Heart left ventricle (tissue), 16 donors: ENCODE measurements at regions not wholly inside any gene's neighbourhood (a gene's known extent, or its start where the extent isn't known, plus 50 kb on each side); places are given as distances from the start of the nearest gene placed in this dataset.
"Not testable (repeated sequence)": the region's sequence is repeated elsewhere in the genome, so short reads cannot be mapped to it uniquely, and the experiment has no call there.

Experiments used
- ATAC-seq, 4 donors: fragments of 200-7000 bp; cut with Tn5 transposase; one replicate each; pipeline ENCODE4 v1.9.1; 2020 to 2022; ENCODE audit warnings: moderate library complexity in 4 of 4, mild to moderate bottlenecking in 3 of 4, moderate number of reproducible peaks in 1 of 4
- DNase-seq, 5 donors: peaks; one replicate each; pipeline ENCODE4 v3.0.0-alpha.2; 2020
- H3K27ac ChIP-seq, 12 donors: fragments of 200-600 bp; sonication (generic) in 4 of 12; one replicate each; pipeline versions ENCODE4 v1.5.0 to v1.8.0; 2016 to 2022; ENCODE audit warnings: mild to moderate bottlenecking in 2 of 12
- H3K27me3 ChIP-seq, 9 donors: fragments of 200-600 bp; sonication (generic) in 2 of 9; one replicate each; pipeline versions ENCODE4 v1.5.1 to v1.8.0; 2016 to 2022; ENCODE audit warnings: mild to moderate bottlenecking in 3 of 9
- H3K36me3 ChIP-seq, 9 donors: fragments of 200-600 bp; sonication (generic) in 2 of 9; one replicate each; pipeline versions ENCODE4 v1.5.0 to v1.8.0; 2018 to 2022; ENCODE audit warnings: mild to moderate bottlenecking in 2 of 9
- H3K4me1 ChIP-seq, 12 donors: fragments of 200-600 bp; sonication (generic) in 4 of 12; one replicate each; pipeline versions ENCODE4 v1.5.0 to v1.8.0; 2016 to 2022; ENCODE audit warnings: mild to moderate bottlenecking in 3 of 12
- H3K4me3 ChIP-seq, 12 donors: fragments of 200-600 bp; sonication (generic) in 4 of 12; one replicate each; pipeline versions ENCODE4 v1.5.0 to v1.8.0; 2017 to 2022; ENCODE audit warnings: mild to moderate bottlenecking in 9 of 12, moderate library complexity in 4 of 12
- H3K9me3 ChIP-seq, 12 donors: fragments of 200-600 bp; sonication (generic) in 4 of 12; one replicate each; pipeline versions ENCODE4 v1.5.0 to v1.8.0; 2016 to 2022; ENCODE audit warnings: mild to moderate bottlenecking in 1 of 12
- POLR2A ChIP-seq, 2 donors: fragments of 450-650 bp; IDR thresholded peaks; one replicate each; pipeline ENCODE4 v1.6.1; 2017; ENCODE audit warnings: antibody characterized with exemption in 2 of 2, mild to moderate bottlenecking in 2 of 2, moderate library complexity in 2 of 2
- WGBS, 4 donors: extraction: QIAGEN DNeasy Blood & Tissue Kit in 2 of 4; methylation state at CpG; one replicate each; pipeline versions ENCODE4 v1.1.5 to v1.1.7; 2013 to 2018; 5-methylcytosine and 5-hydroxymethylcytosine counted together
- intact Hi-C, 10 donors: fragments of 100-400 bp; cut with DNase I; formaldehyde crosslinking; loops; one replicate each; pipeline versions ENCODE4 v1.11.1 to v1.14.2; 2022
- TF ChIP-seq, protein P1 (sequence below), 12 donors: fragments of 200-600 bp; sonication (generic) in 4 of 12; IDR thresholded peaks; one replicate each; pipeline versions ENCODE4 v1.5.0 to v1.8.0; 2018 to 2022; ENCODE audit warnings: antibody characterized with exemption in 12 of 12, mild to moderate bottlenecking in 5 of 12
- donor health status: ischemic (EF 13 %, LVEDD 7.1; RV severe dilation, severe dysfunction).
- donor health status: healthy with polysubstance abuse.
- donor health status: DM: no; HTN: yes; CAD: no.
- donor health status: DM: no; HTN: no; CAD: no.
- donor health status: ischemic (EF 25% LVEDD 6.9; RV normal size, moderate dysfunction).
- donor health status: ischemic (EF 25% LVEDD 5.7; RV mildly dilated, moderate dysfunction).
- donor health status: healthy.
- donor health status: DM: yes; HTN: yes; CAD: no.
- donor health status: ischemic (EF 35%, LVEDD 5.7; RV mildly dilated, moderate dysfunction).
- donor health status: nonischemic (EF 11% LVEDD 7.7; RV severe dilation, severe dysfunction).
- donor health status: DM: yes; HTN: yes; CAD: no.
- donor health status: PGD.
- donor health status: ischemic (EF 29% LVEDD 5.4; RV normal size, mild dysfunction).
- donor health status: nonischemic (EF 23%, LVEDD 6.1; RV moderate dilation, normal function).

DNA sequence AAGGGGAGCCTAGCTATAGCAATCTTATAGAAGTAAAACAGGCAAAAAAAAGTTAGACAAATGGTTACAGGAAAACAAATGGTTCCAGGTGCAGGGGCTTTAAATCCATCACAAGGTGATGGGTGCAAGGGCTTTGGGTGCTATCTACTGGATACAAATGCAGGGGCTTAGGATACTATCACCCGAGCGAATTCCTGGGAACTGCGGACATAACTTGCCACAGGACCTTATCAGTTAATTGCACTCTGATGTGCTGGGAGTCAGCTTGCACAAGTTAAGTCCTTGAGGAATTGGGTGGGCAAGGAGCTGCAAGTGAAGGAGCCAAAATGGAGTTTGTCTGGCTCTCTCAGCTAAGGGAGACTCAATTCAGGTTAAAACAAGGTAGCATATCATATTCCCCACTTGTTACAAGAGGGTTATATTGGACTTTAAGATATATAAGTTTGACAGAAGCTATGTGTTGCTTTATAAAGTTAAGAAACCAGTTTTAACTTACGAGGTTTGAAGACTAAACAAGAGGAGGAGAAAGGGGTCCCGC, 115.0 kb upstream of the PZP start:
- DNase-seq (no peak), ATAC-seq (no peak)
- H3K27ac ChIP-seq = no peak overlapping the region
- H3K36me3 ChIP-seq = no peaks in the 10 kb centered on the region
- no peak overlapping the region for H3K4me3 ChIP-seq
- no peaks in the 10 kb centered on the region for H3K9me3 ChIP-seq
- no peaks in the 10 kb centered on the region for H3K27me3 ChIP-seq
- H3K4me1 ChIP-seq = no peaks in the 10 kb centered on the region
- TF ChIP-seq POLR2A (IDR thresholded peaks at IDR 0.05) = no peak
- TF ChIP-seq, protein P1, sequence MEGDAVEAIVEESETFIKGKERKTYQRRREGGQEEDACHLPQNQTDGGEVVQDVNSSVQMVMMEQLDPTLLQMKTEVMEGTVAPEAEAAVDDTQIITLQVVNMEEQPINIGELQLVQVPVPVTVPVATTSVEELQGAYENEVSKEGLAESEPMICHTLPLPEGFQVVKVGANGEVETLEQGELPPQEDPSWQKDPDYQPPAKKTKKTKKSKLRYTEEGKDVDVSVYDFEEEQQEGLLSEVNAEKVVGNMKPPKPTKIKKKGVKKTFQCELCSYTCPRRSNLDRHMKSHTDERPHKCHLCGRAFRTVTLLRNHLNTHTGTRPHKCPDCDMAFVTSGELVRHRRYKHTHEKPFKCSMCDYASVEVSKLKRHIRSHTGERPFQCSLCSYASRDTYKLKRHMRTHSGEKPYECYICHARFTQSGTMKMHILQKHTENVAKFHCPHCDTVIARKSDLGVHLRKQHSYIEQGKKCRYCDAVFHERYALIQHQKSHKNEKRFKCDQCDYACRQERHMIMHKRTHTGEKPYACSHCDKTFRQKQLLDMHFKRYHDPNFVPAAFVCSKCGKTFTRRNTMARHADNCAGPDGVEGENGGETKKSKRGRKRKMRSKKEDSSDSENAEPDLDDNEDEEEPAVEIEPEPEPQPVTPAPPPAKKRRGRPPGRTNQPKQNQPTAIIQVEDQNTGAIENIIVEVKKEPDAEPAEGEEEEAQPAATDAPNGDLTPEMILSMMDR (IDR thresholded peaks at IDR 0.05) = no peak
- WGBS, 4 donors = 54 to 64% (median 56%) methylated on average over 5 of the region's 5 CpGs
- intact Hi-C loops = no loop called here

DNA sequence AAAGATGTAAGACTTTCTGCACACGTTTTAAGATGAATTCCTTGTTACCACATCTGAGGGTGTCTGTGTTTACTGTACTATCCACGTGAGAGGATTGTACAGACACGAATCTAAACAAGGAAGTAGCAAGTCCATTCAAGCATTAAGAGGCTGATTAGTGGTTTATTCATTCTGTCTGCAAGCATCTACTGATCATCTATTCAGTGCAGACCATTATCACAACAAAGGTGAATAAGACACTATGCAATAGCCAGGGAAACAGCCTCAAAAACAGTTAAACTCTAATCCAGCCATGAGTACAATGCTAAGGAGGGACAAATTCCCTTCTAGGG, 111.6 kb upstream of the PZP start:
- intact Hi-C loops = no loop called here
- Histone ChIP-seq H3K9me3 (no peaks in the 10 kb centered on the region), H3K27me3 (no peaks in the 10 kb centered on the region), H3K36me3 (no peaks in the 10 kb centered on the region), H3K4me1 (no peaks in the 10 kb centered on the region), H3K27ac (no peak overlapping the region), H3K4me3 (no peak overlapping the region)
- TF ChIP-seq, protein P1 (IDR thresholded peaks at IDR 0.05) = no peak
- TF ChIP-seq POLR2A (IDR thresholded peaks at IDR 0.05) = no peak
- DNase-seq (no peak), ATAC-seq (no peak)
- WGBS, 4 donors = 58 to 73% (median 62%) methylated on average over 3 of the region's 3 CpGs

- WGBS, 4 donors = 64 to 75% (median 67%) methylated on average over 8 of the region's 8 CpGs
- ATAC-seq = peak in 3 of 4 donors; percentile 15 to 68 (median 60)
- Histone ChIP-seq H3K27me3 (no peaks in the 10 kb centered on the region), H3K4me3 (no peak overlapping the region), H3K4me1 (no peaks in the 10 kb centered on the region), H3K36me3 (no peaks in the 10 kb centered on the region), H3K27ac (no peak overlapping the region), H3K9me3 (no peaks in the 10 kb centered on the region)
- intact Hi-C loops = no loop called here
- no peak for DNase-seq
- TF ChIP-seq, protein P1 (IDR thresholded peaks at IDR 0.05) = peak in 5 of 12 donors; percentile 10 to 24 (median 14)
- no peak for TF ChIP-seq POLR2A (IDR thresholded peaks at IDR 0.05)
Observed at GRCh38 chr12:9319044-9319841, 111.0 kb upstream of the PZP start.

DNA sequence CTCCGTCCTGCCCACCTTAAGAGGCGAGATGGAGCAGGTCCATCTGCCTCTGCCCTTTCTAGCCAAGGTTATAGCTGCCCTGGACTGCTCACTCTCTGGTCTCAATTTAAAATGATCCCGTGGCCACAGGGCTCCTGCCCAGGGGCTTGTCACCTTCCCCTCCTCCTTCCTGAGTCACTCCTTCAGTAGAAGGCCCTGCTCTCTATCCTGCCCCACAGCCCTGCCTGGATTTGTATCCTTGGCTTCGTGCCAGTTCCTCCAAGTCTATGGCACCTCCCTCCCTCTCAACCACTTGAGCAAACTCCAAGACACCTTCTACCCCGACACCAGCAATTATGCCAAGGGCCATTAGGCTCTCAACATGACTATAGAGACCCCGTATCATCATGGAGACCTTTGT, 105.3 kb upstream of the PZP start:
- H3K4me3 ChIP-seq, H3K9me3 ChIP-seq, H3K27ac ChIP-seq, intact Hi-C loops, ATAC-seq, H3K4me1 ChIP-seq, H3K27me3 ChIP-seq, DNase-seq: not testable (repeated sequence)
- peaks cover 0 to 11% (median 0%) of the 10 kb centered on the region in 9 donors for H3K36me3 ChIP-seq
- 63 to 76% (median 75%) methylated on average over 5 to 6 of the region's 6 CpGs for WGBS, 4 donors

DNA sequence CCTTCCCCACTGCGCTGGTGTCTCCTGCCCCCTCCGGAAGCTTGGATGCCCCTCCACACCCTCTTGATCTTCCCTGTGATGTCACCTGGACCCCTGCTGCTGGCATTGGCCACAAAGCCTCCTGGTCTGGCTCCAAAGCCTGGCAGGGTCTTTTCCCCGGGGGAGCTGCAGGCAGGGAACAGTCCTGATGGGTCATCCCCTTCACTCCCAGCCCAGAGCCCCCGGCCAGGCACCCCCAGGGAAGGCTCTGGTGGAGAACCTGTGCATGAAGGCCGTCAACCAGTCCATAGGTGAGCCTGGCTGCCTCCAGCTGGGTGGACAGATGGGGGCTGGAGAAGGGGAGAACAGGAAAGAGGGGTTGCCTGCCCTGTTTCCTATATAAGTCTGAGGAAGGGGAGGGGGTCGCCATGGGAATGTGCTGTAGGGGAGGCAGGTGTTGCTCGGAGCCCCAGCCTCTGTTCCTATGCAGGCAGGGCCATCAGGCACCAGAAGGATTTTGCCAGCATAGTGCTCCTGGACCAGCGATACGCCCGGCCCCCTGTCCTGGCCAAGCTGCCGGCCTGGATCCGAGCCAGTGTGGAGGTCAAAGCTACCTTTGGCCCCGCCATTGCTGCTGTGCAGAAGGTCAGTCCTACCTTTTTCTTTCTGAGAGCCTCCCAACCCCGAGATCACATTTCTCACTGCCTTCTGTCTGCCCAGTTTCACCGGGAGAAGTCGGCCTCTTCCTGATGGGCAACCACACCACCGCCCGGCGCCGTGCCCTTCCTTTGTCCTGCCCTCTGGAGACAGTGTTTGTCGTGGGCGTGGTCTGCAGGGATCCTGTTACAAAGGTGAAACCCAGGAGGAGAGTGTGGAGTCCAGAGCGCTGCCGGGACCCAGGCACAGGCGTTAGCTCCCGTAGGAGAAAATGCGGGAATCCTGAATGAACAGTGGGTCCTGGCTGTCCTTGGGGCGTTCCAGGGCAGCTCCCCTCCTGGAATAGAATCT, 104.5 kb upstream of the PZP start:
- DNase-seq, H3K27ac ChIP-seq, H3K4me3 ChIP-seq, intact Hi-C loops, ATAC-seq, H3K27me3 ChIP-seq, H3K9me3 ChIP-seq, H3K4me1 ChIP-seq: not testable (repeated sequence)
- H3K36me3 ChIP-seq = peaks cover 0 to 12% (median 0%) of the 10 kb centered on the region in 9 donors
- 88 to 96% (median 91%) methylated on average over 7 to 18 of the region's 28 CpGs for WGBS, 4 donors

GRCh38 chr12:9311454-9311853, 103.3 kb upstream of the PZP start:
- H3K36me3 ChIP-seq = peaks cover 0 to 19% (median 0%) of the 10 kb centered on the region in 9 donors
- H3K27me3 ChIP-seq, intact Hi-C loops, ATAC-seq, H3K27ac ChIP-seq, H3K9me3 ChIP-seq, H3K4me1 ChIP-seq, DNase-seq, H3K4me3 ChIP-seq: not testable (repeated sequence)
- 80 to 94% (median 91%) methylated on average over 1 to 10 of the region's 10 CpGs for WGBS, 4 donors

GRCh38 chr12:9310645-9311044, 102.5 kb upstream of the PZP start:
- H3K36me3 ChIP-seq = peaks cover 0 to 19% (median 0%) of the 10 kb centered on the region in 9 donors
- H3K27me3 ChIP-seq, intact Hi-C loops, H3K4me3 ChIP-seq, H3K27ac ChIP-seq, H3K4me1 ChIP-seq, H3K9me3 ChIP-seq, DNase-seq, ATAC-seq: not testable (repeated sequence)
- 95 to 100% (median 97%) methylated on average over 3 to 7 of the region's 7 CpGs for WGBS, 4 donors
